GM21619 (cell line): ENCODE measurements at regions not wholly inside any gene's neighbourhood (a gene's known extent, or its start where the extent isn't known, plus 50 kb on each side); places are given as distances from the start of the nearest gene placed in this dataset.
"Not testable (repeated sequence)": the region's sequence is repeated elsewhere in the genome, so short reads cannot be mapped to it uniquely, and the experiment has no call there.

Source experiments
- ATAC-seq: cut with Tn5 transposase; IDR thresholded peaks from one replicate; pipeline ENCODE4 v1.9.1; 2021; ENCODE audit not compliant: unreplicated experiment

- ATAC-seq = no peak
Observed at GRCh38 chr2:142509401-142509800, 368.1 kb upstream of the KYNU start.

GRCh38 chr2:142504754-142505153 is 372.7 kb upstream of the KYNU start:
- ATAC-seq = no peak

GRCh38 chr2:142502402-142502801 is 371.6 kb upstream of the LRP1B start:
- no peak for ATAC-seq

DNA sequence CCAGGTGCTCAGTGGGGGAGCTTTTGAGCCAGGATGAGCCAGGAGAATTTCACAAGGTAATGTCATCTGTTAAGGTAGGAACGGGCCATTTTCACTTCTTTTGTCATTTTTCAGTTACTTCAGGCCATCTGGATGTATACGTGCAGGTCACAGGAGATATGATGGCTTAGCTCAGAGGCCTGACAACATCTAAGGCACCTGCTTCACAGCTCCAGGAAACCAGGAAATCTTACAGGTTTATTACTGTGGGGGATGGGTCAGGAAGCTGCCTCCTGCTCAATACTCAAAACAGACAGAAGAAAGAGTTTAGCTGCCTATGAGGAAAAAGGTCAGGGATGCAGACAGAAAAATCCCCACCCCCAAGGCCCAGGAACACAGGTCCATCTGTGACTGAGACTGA is 364.3 kb upstream of the LRP1B start:
- ATAC-seq = no peak

DNA sequence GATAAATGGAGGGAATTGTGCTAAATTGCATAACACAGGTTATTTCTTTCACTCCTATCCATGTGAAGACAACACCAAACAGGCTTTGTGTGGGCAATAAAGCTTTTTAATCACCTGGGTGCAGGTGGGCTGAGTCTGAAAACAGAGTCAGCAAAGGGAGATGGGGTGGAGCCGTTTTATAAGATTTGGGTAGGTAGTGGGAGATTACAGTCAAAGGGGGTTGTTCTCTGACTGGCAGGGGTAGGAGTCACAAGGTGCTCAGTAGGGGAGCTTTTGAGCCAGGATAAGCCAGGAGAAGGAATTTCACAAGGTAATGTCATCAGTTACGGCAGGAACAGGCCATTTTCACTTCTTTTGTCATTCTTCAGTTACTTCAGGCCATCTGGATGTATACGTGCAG is 358.8 kb upstream of the LRP1B start:
- ATAC-seq = not testable (repeated sequence)

- ATAC-seq = no peak
Observed at GRCh38 chr2:142484111-142484510, 353.3 kb upstream of the LRP1B start.

DNA sequence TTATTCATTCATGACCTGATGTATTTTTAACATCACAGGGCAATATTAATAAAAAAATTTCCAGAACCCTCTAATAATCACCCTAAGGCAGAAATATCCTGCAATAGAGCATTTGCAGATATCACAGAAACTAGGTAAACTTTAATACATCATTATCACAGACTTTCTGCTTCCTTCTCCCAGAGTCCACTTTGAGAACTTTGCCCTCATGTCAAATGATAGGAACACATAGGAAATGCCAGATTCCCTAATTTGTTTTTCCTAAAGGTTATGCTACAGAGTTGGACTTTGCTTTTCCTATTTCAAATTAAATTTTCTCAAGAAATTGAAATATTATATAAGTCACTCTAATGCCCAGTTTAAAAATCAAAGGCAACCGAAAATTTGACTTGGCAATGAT is 352.8 kb upstream of the LRP1B start:
- ATAC-seq = no peak

- ATAC-seq = no peak
Observed at GRCh38 chr2:142478206-142478605, 347.4 kb upstream of the LRP1B start.

DNA sequence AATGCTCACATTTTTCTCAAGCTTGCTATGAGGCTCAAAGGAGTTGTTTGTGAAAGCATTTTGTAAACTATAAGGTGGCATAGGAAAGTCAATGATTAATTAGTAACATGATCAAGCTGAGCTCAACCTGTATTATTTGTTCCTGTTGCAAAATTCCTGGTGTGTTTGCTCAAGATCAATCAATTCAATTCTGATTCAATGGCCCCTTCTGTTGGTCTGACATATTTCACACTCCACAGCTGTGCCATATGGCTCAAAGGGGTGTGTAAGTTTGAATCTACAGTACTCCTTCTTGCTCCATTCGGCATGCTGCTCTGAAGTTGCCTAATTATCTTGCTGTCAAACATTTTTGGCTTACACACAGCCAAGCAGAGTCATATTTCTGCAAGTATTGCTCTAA is 341.6 kb upstream of the LRP1B start:
- no peak for ATAC-seq

- no peak for ATAC-seq
Observed at GRCh38 chr2:142467321-142467720, 336.5 kb upstream of the LRP1B start.

GRCh38 chr2:142463047-142463446 is 332.2 kb upstream of the LRP1B start:
- no peak for ATAC-seq

- no peak for ATAC-seq
Observed at GRCh38 chr2:142462306-142462705, 331.5 kb upstream of the LRP1B start.

- no peak for ATAC-seq
Observed at GRCh38 chr2:142445551-142446072, 314.8 kb upstream of the LRP1B start.

DNA sequence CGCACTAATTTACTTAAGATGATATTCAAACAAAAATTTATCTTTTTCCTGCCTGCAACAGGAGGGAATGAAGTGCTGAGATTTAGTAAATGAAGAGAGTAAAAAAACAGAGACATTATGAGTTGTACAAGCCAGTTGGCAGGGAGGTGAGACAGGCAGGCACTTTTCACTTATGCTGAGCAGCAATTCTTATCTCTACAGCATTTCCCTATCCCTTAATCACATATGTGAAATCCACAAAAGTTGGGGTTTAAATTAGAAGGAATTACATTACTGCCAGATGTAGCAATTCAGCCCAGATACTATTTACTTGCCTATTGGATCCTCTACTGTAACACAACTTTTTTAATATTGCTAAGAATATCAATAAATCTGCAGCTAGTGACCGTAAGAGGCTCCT is 314.2 kb upstream of the LRP1B start:
- ATAC-seq = no peak

GRCh38 chr2:142435847-142436246 is 305.0 kb upstream of the LRP1B start:
- ATAC-seq = no peak

DNA sequence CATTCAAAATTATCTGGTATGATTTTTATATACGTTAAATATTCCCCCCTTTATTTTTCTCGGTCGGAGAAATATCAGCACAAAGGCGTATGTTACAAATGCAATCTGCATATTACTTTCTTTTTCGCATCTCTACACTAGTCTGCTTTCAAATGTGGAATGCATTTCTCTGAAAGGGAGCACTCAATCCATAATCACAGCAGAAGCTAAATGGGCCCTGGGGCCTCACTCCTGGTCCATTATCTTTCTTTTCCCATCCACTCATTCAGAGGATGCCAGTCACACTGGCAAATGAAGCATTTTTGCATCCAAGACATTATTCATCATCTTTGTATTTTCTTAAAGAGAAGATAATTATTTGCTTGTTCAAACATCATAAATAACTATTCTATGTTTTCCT is 295.2 kb upstream of the LRP1B start:
- ATAC-seq = no peak

DNA sequence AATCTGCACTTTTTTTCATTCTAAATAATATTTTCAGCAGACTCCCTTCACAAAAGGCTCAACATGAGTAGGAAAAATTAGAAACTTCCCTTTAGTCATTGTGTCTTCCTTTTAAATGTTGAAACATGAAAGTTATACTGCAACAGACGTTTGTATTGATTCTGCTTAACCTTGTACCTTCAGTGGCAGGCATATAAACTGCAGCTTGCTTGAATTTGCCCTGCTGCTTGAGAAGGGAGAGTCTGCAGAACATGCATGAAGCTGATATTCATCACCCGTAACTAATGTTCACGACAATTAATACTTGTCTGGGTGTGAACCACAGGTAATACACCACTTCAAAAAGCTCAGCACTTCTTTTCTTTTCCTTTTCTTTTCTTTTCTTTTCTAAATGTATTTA is 294.7 kb upstream of the LRP1B start:
- no peak for ATAC-seq

DNA sequence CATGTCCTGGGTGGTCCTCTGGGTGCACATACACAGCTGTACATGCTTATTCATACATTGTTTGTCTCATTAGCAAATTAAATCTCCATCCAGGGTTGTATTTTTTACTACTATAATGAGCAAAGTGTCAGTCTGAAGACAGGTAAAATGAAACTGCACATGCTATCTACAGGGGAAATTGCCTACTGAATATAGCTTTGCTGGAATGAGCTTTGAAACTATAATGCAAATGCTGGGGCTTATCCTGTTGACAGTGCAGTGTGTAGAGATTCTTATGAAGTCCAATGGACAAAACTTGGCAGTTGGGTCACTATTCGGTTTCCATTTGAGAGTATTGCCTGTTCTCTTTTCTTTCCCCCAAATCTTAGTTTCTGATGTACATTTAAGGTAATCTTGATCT is 292.8 kb upstream of the LRP1B start:
- ATAC-seq = no peak

DNA sequence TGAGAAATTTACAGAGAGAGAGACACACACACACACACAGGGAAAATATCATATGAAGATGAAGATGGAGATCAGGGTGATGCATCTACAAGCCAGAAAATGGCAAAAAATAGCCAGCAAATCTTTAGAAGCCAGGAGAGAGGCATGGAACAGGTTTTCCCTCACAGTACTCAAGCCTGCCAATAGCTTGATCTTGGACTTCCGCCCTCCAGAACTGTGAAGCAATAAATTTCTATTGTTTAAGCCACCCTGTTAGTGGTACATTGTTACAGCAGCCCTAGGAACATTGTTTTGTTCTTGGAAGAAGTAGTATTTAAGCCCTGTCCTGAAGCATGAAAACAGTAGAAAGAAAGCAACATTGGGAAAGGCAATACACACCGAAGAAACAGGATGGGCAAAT is 292.0 kb upstream of the LRP1B start:
- no peak for ATAC-seq

DNA sequence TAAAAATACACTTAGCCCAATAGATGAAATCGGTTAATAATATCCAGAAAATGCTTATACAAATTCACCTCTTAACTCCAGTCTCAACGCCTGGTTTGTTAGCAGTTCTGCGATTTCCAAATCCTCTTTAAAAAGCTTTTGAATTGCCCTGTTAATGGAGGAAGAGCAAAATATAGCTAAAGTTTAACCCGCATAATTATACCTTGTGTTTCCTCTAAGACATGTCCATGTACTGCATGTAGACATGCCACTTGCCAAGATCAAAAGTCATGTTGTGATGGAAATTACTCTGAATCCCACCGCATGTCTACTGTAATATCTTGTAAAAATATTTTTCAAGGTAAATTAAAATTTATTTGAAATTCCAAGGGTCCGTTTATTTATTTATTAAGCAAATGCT is 291.2 kb upstream of the LRP1B start:
- no peak for ATAC-seq

DNA sequence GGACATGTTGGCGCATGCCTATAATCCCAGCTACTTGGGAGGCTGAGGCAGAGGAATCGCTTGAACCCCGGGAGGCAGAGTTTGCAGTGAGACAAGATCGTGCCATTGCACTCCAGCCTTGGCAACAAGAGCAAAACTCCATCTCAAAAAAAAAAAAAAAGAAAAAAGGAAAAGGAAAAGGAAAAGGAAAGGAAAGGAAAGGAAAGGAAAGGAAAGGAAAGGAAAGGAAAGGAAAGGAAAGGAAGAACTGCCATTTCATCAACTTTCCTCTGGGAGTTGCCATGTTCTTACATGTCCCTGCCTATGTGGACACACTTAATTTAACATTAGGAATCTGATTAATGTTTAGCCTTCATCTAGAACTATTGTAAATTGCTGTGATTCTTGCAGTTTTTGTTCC is 287.9 kb upstream of the LRP1B start:
- ATAC-seq = not testable (repeated sequence)

GRCh38 chr2:142416996-142417395 is 286.2 kb upstream of the LRP1B start:
- no peak for ATAC-seq

GRCh38 chr2:142415461-142415860 is 284.6 kb upstream of the LRP1B start:
- ATAC-seq = no peak

DNA sequence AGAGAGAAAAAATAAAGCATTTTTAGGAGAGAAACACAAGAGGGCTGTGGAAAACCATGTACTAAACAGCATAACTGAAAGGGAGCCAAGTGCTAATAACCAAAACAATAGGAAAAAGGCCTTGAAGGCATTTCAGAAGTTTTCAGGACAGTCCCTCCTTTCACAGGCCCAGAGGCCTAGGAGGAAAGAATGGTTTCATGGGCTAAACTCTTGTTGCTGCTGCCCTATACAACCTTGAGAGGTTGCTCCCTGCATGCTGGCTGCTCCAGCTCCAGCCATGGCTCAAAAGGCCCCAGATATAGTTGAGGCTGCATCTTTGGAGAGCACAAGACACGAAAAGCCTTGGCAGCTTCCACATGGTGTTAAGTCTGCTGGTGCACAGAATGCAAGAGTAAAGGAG is 267.4 kb upstream of the LRP1B start:
- ATAC-seq = no peak
